Activated CD4-positive, CD25-positive, alpha-beta regulatory T cell (primary cell): ENCODE measurements at regions not wholly inside any gene's neighbourhood (a gene's known extent, or its start where the extent isn't known, plus 50 kb on each side); places are given as distances from the start of the nearest gene placed in this dataset.

Source experiments
- DNase-seq, 4 experiments: peaks; one replicate each; lab custom pipeline; 2025; lab: John Stamatoyannopoulos, UW

- DNase-seq: no peak
These were observed 680.6 kb downstream of the SQOR start for GRCh38 chr15:46315434-46315833.

- DNase-seq: no peak
These were observed 681.2 kb downstream of the SQOR start for GRCh38 chr15:46316024-46316423.

GRCh38 chr15:46317029-46317428, 682.2 kb downstream of the SQOR start:
- DNase-seq: no peak

DNA sequence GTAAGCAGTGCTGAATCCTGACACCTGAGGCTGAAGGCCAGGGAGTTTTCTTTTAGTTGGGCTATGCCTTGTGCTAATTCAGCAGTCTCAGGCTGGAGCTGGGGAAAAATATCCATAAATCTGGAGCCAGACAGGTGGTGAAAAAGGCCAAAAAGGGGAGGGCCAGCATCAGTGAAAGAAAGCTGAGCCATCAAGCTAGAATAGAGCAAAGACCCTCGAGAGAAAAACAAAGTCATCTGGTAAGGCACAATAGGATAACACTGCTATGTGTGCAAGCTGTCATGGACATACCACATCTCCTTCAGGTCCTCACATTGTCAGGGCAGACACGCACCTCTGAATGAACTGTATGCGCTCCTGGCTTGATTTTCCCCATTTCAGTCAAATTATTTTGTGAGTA, 687.9 kb downstream of the SQOR start:
- DNase-seq: no peak

DNA sequence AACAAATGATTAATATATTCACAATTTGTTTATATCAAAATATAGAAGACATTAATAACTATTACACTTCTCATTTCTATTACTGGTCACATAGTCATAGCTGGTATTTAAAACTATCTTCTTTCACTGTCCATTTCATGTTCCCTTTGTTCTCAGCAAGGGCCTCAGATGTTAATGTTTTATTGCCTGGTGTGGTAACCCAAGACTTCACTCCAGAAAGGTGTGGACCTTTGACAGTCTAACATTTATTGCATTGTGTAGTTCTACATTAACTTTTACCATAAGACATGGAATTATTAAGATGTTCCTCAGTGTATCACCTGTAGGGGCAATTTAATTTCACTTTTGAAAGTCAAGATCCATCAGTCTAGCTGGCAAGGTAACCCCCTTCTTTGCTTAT, 691.3 kb downstream of the SQOR start:
- DNase-seq: no peak

- no peak for DNase-seq
These were observed 694.0 kb downstream of the SQOR start for GRCh38 chr15:46328821-46329220.

DNA sequence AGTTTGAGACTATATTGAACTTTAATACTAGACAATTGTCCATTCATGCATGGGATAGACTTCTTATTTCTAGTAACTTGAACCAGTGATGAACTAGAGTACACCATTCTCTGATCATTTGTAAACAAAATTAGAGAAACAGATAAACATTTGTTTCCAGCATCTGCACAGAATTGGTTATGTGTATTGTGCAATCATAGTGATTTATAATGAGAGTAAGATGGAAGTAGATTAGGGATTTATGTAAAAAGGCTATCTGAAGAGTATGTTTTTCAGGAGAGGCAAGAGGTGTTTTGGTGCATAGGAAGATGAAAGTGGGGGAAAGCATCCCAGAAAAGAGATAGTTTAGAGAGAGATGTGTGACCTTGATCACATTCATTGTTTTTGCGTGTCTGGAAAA, 695.0 kb downstream of the SQOR start:
- DNase-seq: no peak

DNA sequence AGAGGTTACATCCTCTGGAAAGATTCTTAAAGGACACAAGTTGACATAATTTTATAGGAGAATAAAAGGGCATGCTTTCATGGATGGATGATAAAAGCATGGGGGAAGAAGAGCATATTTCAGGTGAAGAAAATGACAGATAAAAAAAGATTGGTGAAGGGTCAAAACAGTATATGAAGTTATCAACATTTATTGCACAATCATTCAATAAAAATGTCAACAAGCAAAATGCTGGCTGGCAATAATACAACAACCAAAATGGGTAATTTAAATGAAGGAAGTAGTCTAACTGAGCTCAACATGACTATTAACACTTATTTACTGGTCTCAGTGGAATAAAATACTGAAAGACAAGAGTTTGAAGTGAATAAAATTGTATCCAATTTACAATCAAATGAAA, 696.7 kb downstream of the SQOR start:
- no peak for DNase-seq

DNA sequence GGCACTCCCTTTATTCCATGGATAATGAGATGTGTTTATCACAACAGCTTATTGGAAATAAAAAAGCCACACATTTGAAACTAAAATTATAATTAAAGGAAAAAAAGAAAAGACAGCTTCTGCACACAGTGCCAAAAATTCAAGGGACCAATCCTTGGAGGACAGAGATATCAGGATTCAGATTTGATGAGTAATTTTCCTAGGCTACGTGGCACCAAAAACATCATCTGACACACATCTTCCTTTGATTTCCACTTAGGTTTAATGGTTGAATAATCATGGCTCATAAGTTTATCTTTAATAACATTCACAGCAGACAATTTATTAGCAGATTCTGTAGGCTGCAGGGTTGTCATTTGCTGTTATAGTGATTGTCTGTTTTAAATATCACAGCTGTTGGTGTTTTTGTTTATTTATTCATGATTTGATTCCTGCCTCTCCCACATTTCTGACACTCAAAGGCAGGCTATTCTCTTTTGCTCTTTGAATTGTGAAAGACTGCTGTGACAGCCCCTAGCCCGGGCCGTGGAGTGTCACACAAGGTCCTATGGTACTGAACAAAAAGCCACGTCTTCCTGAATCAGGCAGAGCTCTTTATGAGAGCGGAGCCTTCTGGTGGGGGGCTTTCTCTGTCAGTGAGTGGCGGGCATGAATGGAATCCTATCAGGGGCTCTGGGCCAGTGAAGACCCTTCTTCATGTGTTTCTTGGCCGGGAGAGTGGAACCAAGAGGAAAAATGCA, 708.5 kb downstream of the SQOR start:
- no peak for DNase-seq

GRCh38 chr15:46344115-46344724, 709.4 kb downstream of the SQOR start:
- DNase-seq: no peak

GRCh38 chr15:46344915-46345314, 710.1 kb downstream of the SQOR start:
- no peak for DNase-seq

GRCh38 chr15:46354443-46354842, 719.6 kb downstream of the SQOR start:
- no peak for DNase-seq

GRCh38 chr15:46365572-46365971, 730.7 kb downstream of the SQOR start:
- DNase-seq: no peak

GRCh38 chr15:46366360-46367007, 731.7 kb downstream of the SQOR start:
- no peak for DNase-seq

DNA sequence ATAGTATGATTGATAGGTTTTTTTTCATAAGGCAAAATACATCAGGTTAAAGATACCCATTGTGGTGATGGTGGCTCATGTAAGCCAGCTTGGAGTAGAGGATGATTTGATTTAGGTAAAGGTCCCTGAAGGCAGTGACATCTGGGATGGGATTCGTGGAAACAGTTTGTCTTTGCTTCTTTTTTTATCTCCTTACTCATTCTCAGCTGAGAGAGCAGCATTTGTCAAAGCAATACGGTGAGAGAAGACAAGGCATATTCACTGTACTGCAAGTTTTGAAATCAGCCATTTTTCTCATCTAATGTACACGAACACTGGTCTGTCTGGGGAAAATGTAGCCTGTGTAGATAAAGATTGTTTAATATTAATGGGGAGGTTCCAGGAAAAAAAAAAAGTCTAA, 749.1 kb downstream of the SQOR start:
- no peak for DNase-seq

DNA sequence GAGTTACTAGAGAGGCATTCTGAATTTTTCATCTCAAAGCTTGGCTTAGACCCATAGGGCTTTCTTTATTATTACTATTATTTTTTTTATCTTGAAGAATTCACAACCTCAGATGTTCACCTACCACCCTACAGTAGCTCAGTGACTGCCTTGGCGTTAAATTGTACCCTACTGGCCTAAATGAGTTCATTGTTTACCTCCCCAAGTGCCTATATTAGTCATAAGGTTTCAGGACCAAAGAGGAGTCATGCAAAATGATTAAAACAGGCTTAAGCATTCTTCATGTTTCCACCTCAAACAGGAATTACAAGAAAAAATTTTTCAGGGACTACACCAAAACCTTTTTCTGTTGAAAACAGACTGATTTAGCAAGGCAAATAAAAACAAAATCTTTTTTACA, 751.5 kb downstream of the SQOR start:
- no peak for DNase-seq

DNA sequence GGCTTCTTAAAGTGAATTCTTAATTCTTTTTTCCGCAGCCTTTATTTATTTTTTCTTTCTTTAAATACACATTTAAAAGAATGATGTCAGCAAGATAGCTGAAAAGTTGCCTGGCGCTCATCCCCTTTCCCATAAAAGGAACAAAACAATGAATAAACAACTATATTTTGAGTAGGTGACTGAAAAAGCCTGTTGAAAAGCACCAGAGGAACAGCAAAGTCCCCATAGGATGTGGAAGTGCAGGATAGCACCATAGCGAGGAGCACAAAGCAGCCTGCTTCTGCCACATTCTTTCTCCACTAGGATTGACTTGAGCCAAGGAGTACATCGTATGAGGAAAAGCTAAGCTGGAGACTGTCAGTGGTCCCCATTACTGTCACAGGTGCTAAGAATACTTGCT, 754.9 kb downstream of the SQOR start:
- DNase-seq: no peak

GRCh38 chr15:46394463-46394862, 759.6 kb downstream of the SQOR start:
- no peak for DNase-seq

DNA sequence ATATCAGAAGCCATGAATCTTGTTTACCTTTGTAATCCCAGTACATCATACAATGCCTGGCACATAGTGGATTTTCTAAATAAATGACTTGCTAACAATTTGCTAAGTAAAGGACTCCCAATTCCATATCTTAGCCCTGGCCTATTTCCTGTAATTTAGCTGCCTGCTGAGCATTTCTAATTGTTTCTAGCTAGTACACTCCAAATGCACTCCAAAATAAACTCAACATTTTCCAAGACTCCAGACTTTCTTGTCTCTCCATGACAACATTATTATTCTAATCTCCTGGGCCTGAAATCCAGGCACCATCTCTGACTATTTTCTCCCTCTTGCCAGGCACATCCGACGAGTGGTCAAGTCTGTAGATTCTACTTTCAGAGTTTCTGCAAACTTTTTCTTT, 773.5 kb downstream of the SQOR start:
- DNase-seq: no peak

GRCh38 chr15:46409841-46410301, 775.0 kb downstream of the SQOR start:
- no peak for DNase-seq

DNA sequence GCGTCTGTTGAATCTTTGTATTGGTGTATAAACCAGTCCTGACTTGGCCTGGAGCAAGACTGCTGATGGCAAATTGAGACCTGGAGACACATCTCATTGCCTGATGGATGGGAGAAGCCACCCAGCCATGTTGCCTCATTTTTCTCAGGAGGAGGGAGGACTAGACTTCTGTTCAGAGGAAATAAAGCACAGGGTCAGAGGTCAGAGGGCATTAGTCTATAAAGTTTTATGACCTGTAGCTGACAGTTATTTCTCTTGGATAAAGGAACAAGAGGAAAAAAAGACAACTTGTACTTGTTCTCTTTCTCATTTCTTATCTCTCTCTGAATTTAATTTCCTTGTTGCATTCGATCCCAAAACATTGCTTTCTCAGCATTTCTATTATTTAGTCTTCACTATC, 775.9 kb downstream of the SQOR start:
- DNase-seq: no peak

DNA sequence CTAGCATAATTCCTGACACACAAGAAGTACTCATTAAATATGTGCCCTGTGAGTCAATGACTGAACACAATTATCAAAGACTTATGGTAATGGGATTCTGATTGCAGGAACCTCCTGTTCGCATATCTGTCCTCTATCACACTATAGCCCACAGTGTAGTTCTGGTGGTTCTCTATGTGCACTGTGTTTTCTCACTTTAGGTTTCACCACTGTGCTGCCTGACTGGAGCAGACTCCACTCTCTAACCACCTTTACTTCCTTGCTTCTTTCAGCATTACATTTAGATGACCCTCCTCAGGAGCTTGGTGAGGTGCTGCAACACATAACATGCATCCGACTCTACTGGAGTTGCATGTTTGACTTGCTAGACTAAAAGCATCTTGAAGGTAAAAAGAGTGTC, 777.1 kb downstream of the SQOR start:
- DNase-seq: no peak

DNA sequence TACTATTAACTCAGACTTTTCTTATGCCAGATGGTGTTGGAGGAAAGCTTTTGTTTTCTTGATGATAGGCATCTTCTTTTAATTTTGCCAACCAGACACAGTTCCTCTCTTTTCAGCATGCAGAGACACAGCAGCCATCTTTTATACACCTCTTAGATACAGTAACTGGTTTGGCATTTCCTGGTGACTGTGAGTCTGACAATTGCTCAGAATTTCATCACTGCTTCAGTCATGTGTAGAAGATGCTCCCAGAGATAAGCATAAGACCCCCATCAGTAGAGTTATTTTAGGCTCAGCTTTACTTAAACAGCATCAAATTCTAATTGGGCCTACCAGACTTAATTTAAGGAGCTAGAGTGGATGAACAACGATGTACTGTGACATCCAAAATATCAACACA, 779.0 kb downstream of the SQOR start:
- DNase-seq: no peak
